ENCODE measurements at regions not wholly inside any gene's neighbourhood (a gene's known extent, or its start where the extent isn't known, plus 50 kb on each side); places are given as distances from the start of the nearest gene placed in this dataset.

DNA sequence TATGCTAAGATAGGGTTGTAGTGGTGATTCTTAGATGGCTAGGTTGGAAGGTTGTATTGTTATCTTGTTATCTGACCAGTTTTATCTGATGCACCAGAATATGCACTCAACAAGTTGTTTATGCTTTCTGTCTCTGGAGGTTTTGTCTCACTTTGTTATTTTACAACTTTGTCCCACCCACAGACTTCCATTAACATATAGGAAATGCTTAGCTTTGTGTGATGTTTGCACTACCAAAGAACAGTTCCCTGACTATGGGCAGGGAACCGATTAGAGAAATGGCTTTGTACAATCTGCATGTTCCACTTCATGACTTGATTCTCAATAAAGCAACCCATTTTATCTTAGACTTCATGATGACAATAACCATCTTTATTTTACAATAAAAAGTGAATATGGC is 160.6 kb upstream of the CDH20 start:
- no peak overlapping the region for H3K4me3 Mint-ChIP-seq
- H3K36me3 Mint-ChIP-seq (ENCODE audit: low read depth), result no peaks in the 10 kb centered on the region
- no peaks in the 10 kb centered on the region for H3K27me3 Mint-ChIP-seq (ENCODE audit: low read depth)
- H3K27ac Mint-ChIP-seq, result no peak overlapping the region
- peaks cover 11% of the 10 kb centered on the region for H3K9me3 Mint-ChIP-seq
- no peak for TF ChIP-seq CTCF (IDR thresholded peaks at IDR 0.05; ENCODE audit: unreplicated experiment in 3 of 3)
- no peaks in the 10 kb centered on the region for H3K4me1 Mint-ChIP-seq

DNA sequence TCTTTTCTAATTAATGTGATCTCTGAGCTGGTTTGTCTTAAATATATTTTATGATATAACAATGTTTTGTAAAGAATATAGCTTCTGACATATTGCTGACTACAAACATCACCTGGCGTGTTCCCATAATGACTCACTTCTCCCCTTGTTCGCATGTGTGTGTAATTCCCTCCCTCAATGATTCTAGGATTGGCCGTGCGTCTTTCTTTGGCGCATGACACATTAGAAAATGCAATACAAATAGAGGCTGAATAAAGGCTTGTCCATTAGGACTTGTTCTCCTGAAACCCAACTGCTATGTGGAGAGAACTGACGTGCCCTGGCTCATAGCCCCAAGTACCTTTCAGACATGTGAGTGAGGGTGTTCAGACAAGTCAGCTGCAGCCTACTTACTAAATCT is 159.7 kb upstream of the CDH20 start:
- Mint-ChIP-seq H3K27me3 (ENCODE audit: low read depth) (no peaks in the 10 kb centered on the region), H3K27ac (no peak overlapping the region), H3K4me1 (no peaks in the 10 kb centered on the region), H3K4me3 (no peak overlapping the region), H3K9me3 (peaks cover 14% of the 10 kb centered on the region), H3K36me3 (ENCODE audit: low read depth) (no peaks in the 10 kb centered on the region)
- TF ChIP-seq CTCF (IDR thresholded peaks at IDR 0.05; ENCODE audit: unreplicated experiment in 3 of 3), result no peak

DNA sequence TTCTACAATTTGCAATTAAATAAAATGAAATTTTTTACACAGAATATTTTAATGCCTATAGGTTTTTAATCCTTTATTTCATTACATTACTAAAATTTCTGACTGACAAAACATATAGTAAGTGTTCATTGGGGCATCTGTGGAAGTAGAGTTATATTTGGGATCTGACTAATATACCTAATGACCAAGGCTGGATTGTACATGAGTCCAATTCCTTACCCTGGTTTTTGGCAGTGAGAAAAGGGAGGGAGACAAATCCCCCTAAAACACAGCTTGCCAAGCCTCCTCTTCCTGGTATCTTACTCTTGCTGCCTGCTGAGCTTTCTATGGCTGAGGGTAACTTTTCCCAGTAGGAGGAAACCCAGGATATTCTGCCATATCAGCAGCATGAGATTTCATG is 149.4 kb upstream of the CDH20 start:
- H3K27ac Mint-ChIP-seq, result no peak overlapping the region

DNA sequence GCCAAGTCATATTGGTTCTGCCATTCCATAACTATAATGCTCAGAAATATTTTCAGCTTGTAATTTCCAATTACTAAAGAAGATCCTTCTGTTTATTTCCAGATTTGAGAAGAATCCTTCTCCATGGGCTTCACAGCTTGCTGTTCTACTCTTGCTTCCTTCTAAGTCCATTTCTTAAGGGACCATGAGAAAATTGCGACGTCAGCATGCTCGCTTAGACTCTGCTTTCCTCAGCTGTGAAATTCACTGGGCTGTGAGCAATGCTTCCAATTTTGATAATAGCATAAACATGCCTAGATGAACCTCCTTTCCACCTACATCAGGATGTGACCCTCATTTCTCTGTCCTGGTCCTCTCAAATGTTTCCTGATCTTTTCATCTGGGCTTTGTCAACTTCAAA is 145.3 kb upstream of the CDH20 start:
- Mint-ChIP-seq H3K4me1 (no peaks in the 10 kb centered on the region), H3K9me3 (no peaks in the 10 kb centered on the region), H3K27ac (no peak overlapping the region), H3K27me3 (ENCODE audit: low read depth) (no peaks in the 10 kb centered on the region), H3K4me3 (no peak overlapping the region), H3K36me3 (ENCODE audit: low read depth) (no peaks in the 10 kb centered on the region)
- no peak for TF ChIP-seq CTCF (IDR thresholded peaks at IDR 0.05; ENCODE audit: unreplicated experiment in 3 of 3)

More for the DNA sequence above, 149.4 kb upstream of the CDH20 start:
- Mint-ChIP-seq H3K27me3 (ENCODE audit: low read depth) (no peaks in the 10 kb centered on the region), H3K36me3 (ENCODE audit: low read depth) (no peaks in the 10 kb centered on the region), H3K4me3 (no peak overlapping the region), H3K4me1 (no peaks in the 10 kb centered on the region), H3K9me3 (no peaks in the 10 kb centered on the region)
- no peak for TF ChIP-seq CTCF (IDR thresholded peaks at IDR 0.05; ENCODE audit: unreplicated experiment in 3 of 3)

- Mint-ChIP-seq H3K27ac (no peak overlapping the region), H3K27me3 (ENCODE audit: low read depth) (no peaks in the 10 kb centered on the region), H3K36me3 (ENCODE audit: low read depth) (no peaks in the 10 kb centered on the region), H3K9me3 (no peaks in the 10 kb centered on the region), H3K4me1 (no peaks in the 10 kb centered on the region), H3K4me3 (no peak overlapping the region)
- TF ChIP-seq CTCF (IDR thresholded peaks at IDR 0.05; ENCODE audit: unreplicated experiment in 3 of 3), result no peak
Observed at GRCh38 chr18:61189376-61189775, 143.9 kb upstream of the CDH20 start.

DNA sequence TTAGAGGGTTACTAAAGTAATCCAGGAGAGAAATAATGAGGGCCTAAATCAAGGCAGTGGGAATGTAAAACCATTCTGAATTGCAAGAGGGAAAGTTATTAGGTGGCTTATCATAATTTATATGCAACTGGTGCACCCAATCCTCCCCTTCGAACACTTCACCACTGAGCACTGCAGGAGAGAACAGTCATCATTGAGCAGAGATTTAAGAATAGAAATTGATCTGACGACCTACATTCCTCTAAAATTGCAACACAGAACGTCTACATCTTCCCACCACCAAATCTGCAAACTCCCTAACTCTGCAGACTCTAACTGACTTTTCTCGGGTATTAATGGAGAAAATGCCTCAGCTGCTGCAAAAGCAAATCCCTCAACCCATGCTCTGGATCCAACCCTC is 138.5 kb upstream of the CDH20 start:
- no peak overlapping the region for H3K27ac Mint-ChIP-seq
- H3K4me1 Mint-ChIP-seq, result peaks cover 9% of the 10 kb centered on the region
- TF ChIP-seq CTCF (IDR thresholded peaks at IDR 0.05; ENCODE audit: unreplicated experiment in 3 of 3), result no peak
- H3K4me3 Mint-ChIP-seq, result no peak overlapping the region
- no peaks in the 10 kb centered on the region for H3K27me3 Mint-ChIP-seq (ENCODE audit: low read depth)
- H3K9me3 Mint-ChIP-seq, result no peaks in the 10 kb centered on the region
- H3K36me3 Mint-ChIP-seq (ENCODE audit: low read depth), result no peaks in the 10 kb centered on the region

Measured in nephron (organoid).